A549 (cell line): ENCODE measurements at regions not wholly inside any gene's neighbourhood (a gene's known extent, or its start where the extent isn't known, plus 50 kb on each side); places are given as distances from the start of the nearest gene placed in this dataset.

Source experiments
- ATAC-seq, 2 experiments: fragments of 200-7000 bp in 1 of 2; fragments of >200 bp in 1 of 2; cut with Nextera tagmentation in 1 of 2; cut with Tn5 transposase in 1 of 2; 3 replicates each; pipeline versions ENCODE4 v1.8.0 to v1.9.1; 2018 to 2020; ENCODE audit warnings: mild to moderate bottlenecking in 1 of 2, moderate library complexity in 1 of 2
- CTCF ChIA-PET: fragments of 300-600 bp; sonication (Branson Sonifier 250); formaldehyde crosslinking; extraction: SDS; loops from one replicate; lab custom pipeline; 2021; ENCODE audit warnings: antibody characterized with exemption, inconsistent platforms; lab: Yijun Ruan, JAX
- POLR2A ChIA-PET: fragments of 350-600 bp; formaldehyde crosslinking; extraction: SDS; loops from one replicate; lab custom pipeline; 2021; ENCODE audit warnings: antibody characterized with exemption, inconsistent platforms; lab: Yijun Ruan, JAX
- DNase-seq, 2 experiments: peaks; one replicate each; pipeline versions ENCODE4 v3.0.0 to v3.0.0-alpha.2; 2011 to 2016; ENCODE audit warnings: low read depth in 1 of 2, low spot score in 1 of 2
- FAIRE-seq: peaks from 2 replicates; lab custom pipeline; 2011; peaks lifted over from hg19 to GRCh38; lab: Jason Lieb, UNC
- H3K27ac ChIP-seq, 2 experiments: fragments of >200 bp; sonication (Bioruptor Twin); formaldehyde crosslinking; 3 replicates each; pipeline ENCODE4 v1.5.1; 2016 to 2017
- H3K4me1 ChIP-seq: fragments of >200 bp; sonication (Bioruptor Twin); formaldehyde crosslinking; 3 replicates; pipeline ENCODE4 v1.6.1; 2016
- H3K4me2 ChIP-seq: fragments of >200 bp; sonication (Bioruptor Twin); formaldehyde crosslinking; 3 replicates; pipeline ENCODE4 v1.6.1; 2016
- H3K4me3 ChIP-seq: fragments of >200 bp; sonication (Bioruptor Twin); formaldehyde crosslinking; 3 replicates; pipeline ENCODE4 v1.5.1; 2016
- H3K9me3 ChIP-seq: fragments of >200 bp; sonication (Bioruptor Twin); formaldehyde crosslinking; 3 replicates; pipeline ENCODE4 v1.6.1; 2016
- CEBPB ChIP-seq, 2 experiments: fragments of >200 bp in 1 of 2; sonication (Bioruptor Twin) in 1 of 2; formaldehyde crosslinking in 1 of 2; IDR thresholded peaks; 2 replicates each; pipeline ENCODE4 v1.6.1; 2012 to 2016
- CTCF ChIP-seq: fragments of >200 bp; sonication (Bioruptor Twin); formaldehyde crosslinking; IDR thresholded peaks from 3 replicates; pipeline ENCODE4 v1.5.1; 2016
- EHF ChIP-seq: fragments of 250-450 bp; sonication (Bioruptor Pico); IDR thresholded peaks from 2 replicates; pipeline ENCODE4 v1.5.0; 2020; ENCODE audit warnings: mild to moderate bottlenecking
- EP300 ChIP-seq, 2 experiments: fragments of >200 bp; sonication (Bioruptor Twin); formaldehyde crosslinking; IDR thresholded peaks; 2 replicates in 1 of 2; 3 replicates in 1 of 2; pipeline ENCODE4 v1.6.1; 2016 to 2017
- FOSB ChIP-seq: fragments of 250-450 bp; sonication (Bioruptor Pico); IDR thresholded peaks from 2 replicates; pipeline ENCODE4 v1.5.0; 2020; ENCODE audit warnings: mild to moderate bottlenecking, moderate library complexity
- FOXS1 ChIP-seq: fragments of 250-450 bp; sonication (Bioruptor Pico); IDR thresholded peaks from 2 replicates; pipeline ENCODE4 v1.5.0; 2020; ENCODE audit warnings: mild to moderate bottlenecking, moderate library complexity
- GATA3 ChIP-seq: IDR thresholded peaks from 2 replicates; pipeline ENCODE4 v1.6.1; 2012; ENCODE audit warnings: borderline replicate concordance
- HES2 ChIP-seq: fragments of >200 bp; sonication (Bioruptor Twin); formaldehyde crosslinking; IDR thresholded peaks from 2 replicates; pipeline ENCODE4 v1.6.1; 2016
- HMGXB4 ChIP-seq: fragments of 250-450 bp; sonication (Bioruptor Pico); IDR thresholded peaks from 2 replicates; pipeline ENCODE4 v1.5.0; 2021; ENCODE audit warnings: mild to moderate bottlenecking, moderate library complexity, borderline replicate concordance
- HOXB13 ChIP-seq: fragments of 250-450 bp; sonication (Bioruptor Pico); IDR thresholded peaks from 2 replicates; pipeline ENCODE4 v1.5.0; 2020; ENCODE audit warnings: low read depth, mild to moderate bottlenecking, moderate library complexity
- HOXB5 ChIP-seq: fragments of 250-450 bp; sonication (Bioruptor Pico); IDR thresholded peaks from 2 replicates; pipeline ENCODE4 v1.5.0; 2020; ENCODE audit warnings: mild to moderate bottlenecking, moderate library complexity
- JUN ChIP-seq, 2 experiments: fragments of >200 bp; sonication (Bioruptor Twin); formaldehyde crosslinking; IDR thresholded peaks; 2 replicates in 1 of 2; 3 replicates in 1 of 2; pipeline ENCODE4 v1.6.1; 2016 to 2017
- JUNB ChIP-seq: fragments of >200 bp; sonication (Bioruptor Twin); formaldehyde crosslinking; IDR thresholded peaks from 2 replicates; pipeline ENCODE4 v1.6.1; 2016
- KDM5A ChIP-seq: fragments of 200-600 bp; sonication (generic); IDR thresholded peaks from 2 replicates; pipeline ENCODE4 v1.6.1; 2016; ENCODE audit warnings: antibody characterized with exemption, mild to moderate bottlenecking
- MAZ ChIP-seq: fragments of 150-350 bp; IDR thresholded peaks from 2 replicates; pipeline ENCODE4 v1.6.1; 2014; ENCODE audit warnings: antibody characterized with exemption, low read depth, low read length, borderline replicate concordance
- NFE2L2 ChIP-seq: fragments of 150-350 bp; conservative IDR thresholded peaks from 2 replicates; pipeline ENCODE4 v1.6.1; 2014; ENCODE audit warnings: low read length
- NPAS2 ChIP-seq: fragments of 250-450 bp; sonication (Bioruptor Pico); IDR thresholded peaks from 2 replicates; pipeline ENCODE4 v1.8.0; 2022; ENCODE audit warnings: mild to moderate bottlenecking, moderate library complexity, borderline replicate concordance
- PBX3 ChIP-seq: IDR thresholded peaks from 2 replicates; pipeline ENCODE4 v1.6.1; 2012
- RNF2 ChIP-seq: fragments of 200-600 bp; sonication (generic); IDR thresholded peaks from 2 replicates; pipeline ENCODE4 v1.6.1; 2016; ENCODE audit warnings: low read depth, mild to moderate bottlenecking, antibody characterized with exemption, moderate library complexity, borderline replicate concordance
- ZFP36 ChIP-seq: fragments of 450-650 bp; IDR thresholded peaks from 2 replicates; pipeline ENCODE4 v1.6.1; 2014; ENCODE audit warnings: borderline replicate concordance; ENCODE audit not compliant: partially characterized antibody
- WGBS: methylation state at CpG from one replicate; pipeline ENCODE4 v1.1.6; 2017; ENCODE audit errors: missing lambda C conversion rate; 5-methylcytosine and 5-hydroxymethylcytosine counted together
- TF ChIP-seq, protein P1 (sequence below): IDR thresholded peaks from 2 replicates; pipeline ENCODE4 v1.6.1; 2012
- TF ChIP-seq, protein P2 (sequence below): fragments of 200-600 bp; sonication (generic); IDR thresholded peaks from 2 replicates; pipeline ENCODE4 v1.6.1; 2016; ENCODE audit warnings: antibody characterized with exemption, mild to moderate bottlenecking, moderate library complexity
- TF ChIP-seq, protein P3 (sequence below): fragments of 150-350 bp; IDR thresholded peaks from 2 replicates; pipeline ENCODE4 v1.6.1; 2014; ENCODE audit warnings: low read depth, mild to moderate bottlenecking, low read length

DNA sequence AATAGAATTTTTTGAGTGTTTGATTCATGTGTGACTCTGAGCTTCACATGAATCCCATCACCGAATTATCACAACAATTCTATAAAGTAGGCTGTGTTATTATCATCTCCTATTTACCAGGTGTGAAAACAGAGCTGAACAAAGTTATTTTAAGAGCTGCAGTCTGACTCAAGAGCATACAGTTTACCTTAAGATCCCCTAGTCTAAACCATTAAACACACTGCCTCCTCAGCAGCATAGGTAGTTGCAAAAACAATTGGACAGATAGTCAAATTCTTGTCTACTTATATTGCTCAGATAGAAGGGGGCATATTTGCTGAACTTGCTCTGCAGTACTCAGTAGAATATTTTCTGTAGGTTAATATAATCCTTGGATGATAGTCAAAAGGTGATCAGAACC, 219.8 kb upstream of the ATP2B1 start:
- no peaks in the 10 kb centered on the region; the same call in 2 of the 3 replicates for H3K4me1 ChIP-seq
- TF ChIP-seq MAZ (no peak), RNF2 (no peak), NFE2L2 (no peak), FOXS1 (CRISPR knock-in tag) (no peak), HOXB13 (CRISPR knock-in tag) (no peak), GATA3 (no peak), JUNB (no peak), JUN (IDR thresholded peaks at IDR 0.05) (no peak), ZFP36 (no peak), NPAS2 (no peak), EHF (no peak), HMGXB4 (CRISPR knock-in tag) (no peak)
- TF ChIP-seq, protein P1, sequence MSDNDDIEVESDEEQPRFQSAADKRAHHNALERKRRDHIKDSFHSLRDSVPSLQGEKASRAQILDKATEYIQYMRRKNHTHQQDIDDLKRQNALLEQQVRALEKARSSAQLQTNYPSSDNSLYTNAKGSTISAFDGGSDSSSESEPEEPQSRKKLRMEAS: no peak
- TF ChIP-seq, protein P2, sequence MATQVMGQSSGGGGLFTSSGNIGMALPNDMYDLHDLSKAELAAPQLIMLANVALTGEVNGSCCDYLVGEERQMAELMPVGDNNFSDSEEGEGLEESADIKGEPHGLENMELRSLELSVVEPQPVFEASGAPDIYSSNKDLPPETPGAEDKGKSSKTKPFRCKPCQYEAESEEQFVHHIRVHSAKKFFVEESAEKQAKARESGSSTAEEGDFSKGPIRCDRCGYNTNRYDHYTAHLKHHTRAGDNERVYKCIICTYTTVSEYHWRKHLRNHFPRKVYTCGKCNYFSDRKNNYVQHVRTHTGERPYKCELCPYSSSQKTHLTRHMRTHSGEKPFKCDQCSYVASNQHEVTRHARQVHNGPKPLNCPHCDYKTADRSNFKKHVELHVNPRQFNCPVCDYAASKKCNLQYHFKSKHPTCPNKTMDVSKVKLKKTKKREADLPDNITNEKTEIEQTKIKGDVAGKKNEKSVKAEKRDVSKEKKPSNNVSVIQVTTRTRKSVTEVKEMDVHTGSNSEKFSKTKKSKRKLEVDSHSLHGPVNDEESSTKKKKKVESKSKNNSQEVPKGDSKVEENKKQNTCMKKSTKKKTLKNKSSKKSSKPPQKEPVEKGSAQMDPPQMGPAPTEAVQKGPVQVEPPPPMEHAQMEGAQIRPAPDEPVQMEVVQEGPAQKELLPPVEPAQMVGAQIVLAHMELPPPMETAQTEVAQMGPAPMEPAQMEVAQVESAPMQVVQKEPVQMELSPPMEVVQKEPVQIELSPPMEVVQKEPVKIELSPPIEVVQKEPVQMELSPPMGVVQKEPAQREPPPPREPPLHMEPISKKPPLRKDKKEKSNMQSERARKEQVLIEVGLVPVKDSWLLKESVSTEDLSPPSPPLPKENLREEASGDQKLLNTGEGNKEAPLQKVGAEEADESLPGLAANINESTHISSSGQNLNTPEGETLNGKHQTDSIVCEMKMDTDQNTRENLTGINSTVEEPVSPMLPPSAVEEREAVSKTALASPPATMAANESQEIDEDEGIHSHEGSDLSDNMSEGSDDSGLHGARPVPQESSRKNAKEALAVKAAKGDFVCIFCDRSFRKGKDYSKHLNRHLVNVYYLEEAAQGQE: no peak
- TF ChIP-seq, all 56 proteins: peak for 0
- H3K27ac ChIP-seq: no peak overlapping the region
- no peaks in the 10 kb centered on the region for H3K9me3 ChIP-seq
- no peak overlapping the region for H3K4me3 ChIP-seq
- no peak overlapping the region for H3K4me2 ChIP-seq
- ATAC-seq (no peak), FAIRE-seq (peak; percentile 46), DNase-seq (no peak)
- 77% methylated on average over 1 of the region's 1 CpG for WGBS
- CTCF ChIA-PET: no interaction called here
- POLR2A ChIA-PET: no interaction called here

DNA sequence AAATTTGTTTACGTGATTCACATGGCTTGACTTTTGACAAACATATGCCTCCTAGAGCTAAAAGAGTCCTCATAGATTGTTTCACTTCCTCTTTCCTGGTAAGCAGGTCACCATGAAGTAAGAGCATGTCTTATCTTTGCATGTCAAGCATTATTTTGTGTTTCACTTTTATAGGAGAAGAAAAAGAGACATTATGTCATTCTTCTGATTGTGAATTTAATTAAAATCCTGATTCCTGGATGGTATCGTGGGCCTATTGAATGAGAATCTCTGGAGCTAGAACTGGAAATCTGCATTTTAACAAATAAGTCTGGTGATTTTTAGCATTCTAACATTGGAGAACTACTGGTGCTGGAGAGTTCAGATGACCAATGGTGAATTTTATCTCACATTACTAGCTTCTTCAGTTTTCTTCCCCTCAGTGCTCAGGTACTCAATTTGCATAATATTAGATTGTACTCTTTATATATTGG, 218.6 kb upstream of the ATP2B1 start:
- DNase-seq (no peak), ATAC-seq (no peak), FAIRE-seq (no peak)
- H3K4me1 ChIP-seq: no peaks in the 10 kb centered on the region
- TF ChIP-seq ZFP36 (no peak), EP300 (IDR thresholded peaks at IDR 0.05) (no peak), JUN (IDR thresholded peaks at IDR 0.05) (no peak), KDM5A (no peak), HES2 (no peak), CEBPB (IDR thresholded peaks at IDR 0.05) (no peak), FOXS1 (CRISPR knock-in tag) (no peak)
- no peak overlapping the region for H3K4me2 ChIP-seq
- H3K9me3 ChIP-seq: no peaks in the 10 kb centered on the region
- POLR2A ChIA-PET: no interaction called here
- H3K27ac ChIP-seq: no peak overlapping the region
- WGBS: 90% methylated on average over 2 of the region's 2 CpGs
- CTCF ChIA-PET: no interaction called here
- no peak overlapping the region for H3K4me3 ChIP-seq

DNA sequence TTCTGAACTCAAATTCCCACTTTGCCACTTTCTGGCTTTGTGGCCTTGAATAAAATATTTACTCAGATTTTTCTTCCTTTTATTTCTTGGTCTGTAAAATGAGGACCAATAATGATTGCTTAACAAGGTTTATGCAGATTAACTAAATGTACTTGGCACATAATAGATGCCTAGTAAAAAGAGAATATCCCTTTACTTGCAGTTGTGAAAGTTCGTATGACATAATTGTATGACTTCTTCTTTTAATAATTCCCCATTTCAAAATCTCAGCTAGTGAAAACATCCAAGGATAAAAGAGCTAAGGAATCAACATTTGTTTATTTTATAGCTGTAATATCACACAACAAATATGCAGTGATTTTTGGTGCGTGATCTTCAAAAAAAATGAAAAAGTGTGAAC, 215.6 kb upstream of the ATP2B1 start:
- Histone ChIP-seq H3K9me3 (no peaks in the 10 kb centered on the region), H3K4me2 (no peak overlapping the region), H3K4me3 (no peak overlapping the region), H3K27ac (no peak overlapping the region), H3K4me1 (no peaks in the 10 kb centered on the region)
- no peak for ATAC-seq
- ChIA-PET CTCF (interaction anchor here (1.4 kb wide), 1 partner anchor 179 kb away, joined by 3 read pairs; no protein-coding TSS in a partner anchor), POLR2A (interaction anchor here (1.8 kb wide), 1 partner anchor 215 kb away, joined by 4 read pairs; the partner anchor contains the start of gene ATP2B1)
- DNase-seq: no peak
- FAIRE-seq: peak; percentile 7
- WGBS: 89% methylated on average over 2 of the region's 2 CpGs
- TF ChIP-seq CTCF: no peak
- TF ChIP-seq, protein P3, sequence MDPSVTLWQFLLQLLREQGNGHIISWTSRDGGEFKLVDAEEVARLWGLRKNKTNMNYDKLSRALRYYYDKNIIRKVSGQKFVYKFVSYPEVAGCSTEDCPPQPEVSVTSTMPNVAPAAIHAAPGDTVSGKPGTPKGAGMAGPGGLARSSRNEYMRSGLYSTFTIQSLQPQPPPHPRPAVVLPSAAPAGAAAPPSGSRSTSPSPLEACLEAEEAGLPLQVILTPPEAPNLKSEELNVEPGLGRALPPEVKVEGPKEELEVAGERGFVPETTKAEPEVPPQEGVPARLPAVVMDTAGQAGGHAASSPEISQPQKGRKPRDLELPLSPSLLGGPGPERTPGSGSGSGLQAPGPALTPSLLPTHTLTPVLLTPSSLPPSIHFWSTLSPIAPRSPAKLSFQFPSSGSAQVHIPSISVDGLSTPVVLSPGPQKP: no peak
- no peak for TF ChIP-seq NPAS2
- no peak for TF ChIP-seq EP300 (IDR thresholded peaks at IDR 0.05)
- TF ChIP-seq PBX3: no peak
- no peak for TF ChIP-seq FOSB (CRISPR knock-in tag)
- no peak for TF ChIP-seq HOXB5
